ENCODE measurements at regions not wholly inside any gene's neighbourhood (a gene's known extent, or its start where the extent isn't known, plus 50 kb on each side); places are given as distances from the start of the nearest gene placed in this dataset.

DNA sequence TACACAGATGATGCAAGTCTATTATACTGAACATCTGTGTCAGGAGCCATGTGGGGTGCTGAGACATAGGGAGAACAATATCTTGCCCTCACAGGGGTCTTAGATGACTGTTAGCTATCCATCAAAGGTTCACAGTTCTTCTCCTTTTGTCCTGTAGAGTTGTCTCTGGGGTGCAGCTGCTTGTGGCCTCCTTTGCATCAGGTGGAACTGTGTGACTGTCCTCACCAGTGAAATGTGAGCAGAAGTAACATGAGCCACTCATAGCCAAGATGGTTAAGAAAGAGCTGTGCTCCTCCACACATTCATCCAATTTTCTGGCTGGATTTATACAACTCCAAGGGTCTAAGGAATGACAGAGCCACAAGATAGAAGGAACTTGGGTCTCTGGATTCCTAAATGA is 56.0 kb upstream of the ST8SIA3 start:
- no peaks in the 10 kb centered on the region for H3K9me3 Mint-ChIP-seq (ENCODE audit: insufficient read depth)
- TF ChIP-seq EZH2 (IDR thresholded peaks at IDR 0.05; ENCODE audit: borderline replicate concordance, insufficient read depth, low read depth, low read length, poor library complexity, severe bottlenecking), result no peak
- TF ChIP-seq, protein P1, sequence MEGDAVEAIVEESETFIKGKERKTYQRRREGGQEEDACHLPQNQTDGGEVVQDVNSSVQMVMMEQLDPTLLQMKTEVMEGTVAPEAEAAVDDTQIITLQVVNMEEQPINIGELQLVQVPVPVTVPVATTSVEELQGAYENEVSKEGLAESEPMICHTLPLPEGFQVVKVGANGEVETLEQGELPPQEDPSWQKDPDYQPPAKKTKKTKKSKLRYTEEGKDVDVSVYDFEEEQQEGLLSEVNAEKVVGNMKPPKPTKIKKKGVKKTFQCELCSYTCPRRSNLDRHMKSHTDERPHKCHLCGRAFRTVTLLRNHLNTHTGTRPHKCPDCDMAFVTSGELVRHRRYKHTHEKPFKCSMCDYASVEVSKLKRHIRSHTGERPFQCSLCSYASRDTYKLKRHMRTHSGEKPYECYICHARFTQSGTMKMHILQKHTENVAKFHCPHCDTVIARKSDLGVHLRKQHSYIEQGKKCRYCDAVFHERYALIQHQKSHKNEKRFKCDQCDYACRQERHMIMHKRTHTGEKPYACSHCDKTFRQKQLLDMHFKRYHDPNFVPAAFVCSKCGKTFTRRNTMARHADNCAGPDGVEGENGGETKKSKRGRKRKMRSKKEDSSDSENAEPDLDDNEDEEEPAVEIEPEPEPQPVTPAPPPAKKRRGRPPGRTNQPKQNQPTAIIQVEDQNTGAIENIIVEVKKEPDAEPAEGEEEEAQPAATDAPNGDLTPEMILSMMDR (IDR thresholded peaks at IDR 0.05), result no peak
- no peak for ATAC-seq (ENCODE audit: low read depth)

DNA sequence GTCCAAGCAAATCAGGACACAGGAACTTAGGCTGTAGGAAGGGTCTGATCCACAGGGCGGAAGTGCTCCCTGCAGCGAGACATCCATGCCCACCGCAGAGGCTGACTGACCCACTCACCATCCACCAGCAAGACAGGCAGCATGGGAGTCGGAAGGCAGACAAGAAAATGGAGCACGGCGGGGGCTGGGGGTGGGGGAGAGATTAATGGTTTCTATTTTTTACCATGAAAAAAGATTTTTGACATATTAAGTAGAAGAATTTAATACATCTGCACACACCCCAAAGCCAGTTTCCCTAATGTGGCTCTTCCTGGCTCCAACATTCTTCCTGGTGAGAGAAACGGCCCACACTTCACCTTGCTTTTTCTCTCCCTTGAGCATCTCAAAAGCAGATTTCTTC is 55.1 kb upstream of the ST8SIA3 start:
- Histone ChIP-seq H3K36me3 (replicated peaks in 1 of 2; ENCODE audit: control extremely low read depth in 1 of 2, control insufficient read depth in 1 of 2, extremely low read depth in 1 of 2, insufficient read depth in 2 of 2, low read length in 1 of 2) (no peaks in the 10 kb centered on the region), H3K4me3 (ENCODE audit: control extremely low read depth in 1 of 5, extremely low read depth in 1 of 5, insufficient read depth in 1 of 5, low read depth in 2 of 5, low read length in 4 of 5) (no peak overlapping the region), H3K27ac (ENCODE audit: low read length in 2 of 2) (no peak overlapping the region), H3K9me3 (ENCODE audit: control extremely low read depth in 1 of 3, control insufficient read depth in 2 of 3, insufficient read depth in 1 of 3, low read length in 2 of 3) (no peaks in the 10 kb centered on the region), H2AFZ (ENCODE audit: insufficient read depth, low read depth, low read length, poor library complexity, severe bottlenecking) (no peak overlapping the region), H4K20me1 (ENCODE audit: control insufficient read depth, insufficient read depth, low read length, poor library complexity, severe bottlenecking) (no peaks in the 10 kb centered on the region), H3K4me2 (replicated peaks; ENCODE audit: low read depth, low read length, poor library complexity, severe bottlenecking) (no peak overlapping the region), H3K27me3 (replicated peaks in 1 of 4; ENCODE audit: control extremely low read depth in 1 of 4, control insufficient read depth in 3 of 4, insufficient read depth in 4 of 4, low read length in 3 of 4) (peaks cover 0 to 3% (median 0%) of the 10 kb centered on the region in 4 experiments), H3K79me2 (ENCODE audit: control insufficient read depth, insufficient read depth, low read length) (no peaks in the 10 kb centered on the region), H3K4me1 (ENCODE audit: control insufficient read depth in 2 of 2, insufficient read depth in 2 of 2, low read length in 2 of 2) (no peaks in the 10 kb centered on the region), H3K9ac (ENCODE audit: low read length) (no peak overlapping the region)
- WGBS (ENCODE audit: insufficient coverage), result 42% methylated on average over 1 of the region's 7 CpGs
- no peaks in the 10 kb centered on the region for H3K9me3 Mint-ChIP-seq (ENCODE audit: insufficient read depth)
- POLR2A ChIA-PET, result no interaction called here
- H3K27ac Mint-ChIP-seq, result no peak overlapping the region
- DNase-seq (no peak), ATAC-seq (ENCODE audit: low read depth) (no peak)
- H3K4me3 Mint-ChIP-seq, result no peak overlapping the region
- H3K27me3 Mint-ChIP-seq, result peaks cover 34% of the 10 kb centered on the region
- CTCF ChIA-PET, result interaction anchor here (0.5 kb wide), 1 partner anchor 327 kb away, joined by 5 read pairs; no protein-coding TSS in a partner anchor
- H3K4me1 Mint-ChIP-seq, result no peaks in the 10 kb centered on the region
- intact Hi-C loops (cut with micrococcal nuclease), result no loop called here
- no peak for TF ChIP-seq EZH2 (IDR thresholded peaks at IDR 0.05; ENCODE audit: borderline replicate concordance, insufficient read depth, low read depth, low read length, poor library complexity, severe bottlenecking)
- TF ChIP-seq, protein P1 (IDR thresholded peaks at IDR 0.05), result no peak

More for the DNA sequence above, 56.0 kb upstream of the ST8SIA3 start:
- Histone ChIP-seq H3K79me2 (ENCODE audit: control insufficient read depth, insufficient read depth, low read length) (no peaks in the 10 kb centered on the region), H3K4me3 (ENCODE audit: control extremely low read depth in 1 of 5, extremely low read depth in 1 of 5, insufficient read depth in 1 of 5, low read depth in 2 of 5, low read length in 4 of 5) (no peak overlapping the region), H3K4me1 (ENCODE audit: control insufficient read depth in 2 of 2, insufficient read depth in 2 of 2, low read length in 2 of 2) (no peaks in the 10 kb centered on the region), H4K20me1 (ENCODE audit: control insufficient read depth, insufficient read depth, low read length, poor library complexity, severe bottlenecking) (no peaks in the 10 kb centered on the region), H3K27ac (ENCODE audit: low read length in 2 of 2) (no peak overlapping the region), H3K9ac (ENCODE audit: low read length) (no peak overlapping the region), H3K4me2 (replicated peaks; ENCODE audit: low read depth, low read length, poor library complexity, severe bottlenecking) (no peak overlapping the region), H2AFZ (ENCODE audit: insufficient read depth, low read depth, low read length, poor library complexity, severe bottlenecking) (no peak overlapping the region), H3K9me3 (ENCODE audit: control extremely low read depth in 1 of 3, control insufficient read depth in 2 of 3, insufficient read depth in 1 of 3, low read length in 2 of 3) (no peaks in the 10 kb centered on the region), H3K27me3 (replicated peaks in 1 of 4; ENCODE audit: control extremely low read depth in 1 of 4, control insufficient read depth in 3 of 4, insufficient read depth in 4 of 4, low read length in 3 of 4) (peaks cover 0 to 3% (median 0%) of the 10 kb centered on the region in 4 experiments), H3K36me3 (replicated peaks in 1 of 2; ENCODE audit: control extremely low read depth in 1 of 2, control insufficient read depth in 1 of 2, extremely low read depth in 1 of 2, insufficient read depth in 2 of 2, low read length in 1 of 2) (no peaks in the 10 kb centered on the region)
- no peak for DNase-seq
- peaks cover 29% of the 10 kb centered on the region for H3K27me3 Mint-ChIP-seq
- no peak overlapping the region for H3K27ac Mint-ChIP-seq
- no peaks in the 10 kb centered on the region for H3K4me1 Mint-ChIP-seq
- POLR2A ChIA-PET, result no interaction called here
- intact Hi-C loops (cut with micrococcal nuclease), result no loop called here
- CTCF ChIA-PET, result no interaction called here
- no peak overlapping the region for H3K4me3 Mint-ChIP-seq
